MM.1S (cell line): ENCODE measurements at regions not wholly inside any gene's neighbourhood (a gene's known extent, or its start where the extent isn't known, plus 50 kb on each side); places are given as distances from the start of the nearest gene placed in this dataset.
A peak's percentile ranks its signal among the peaks of the same experiment; 100 is the strongest.
"Not testable (repeated sequence)": the region's sequence is repeated elsewhere in the genome, so short reads cannot be mapped to it uniquely, and the experiment has no call there.

Experiments used
- DNase-seq: peaks from one replicate; pipeline ENCODE4 v3.0.0-alpha.2; 2015
- H2AFZ ChIP-seq: fragments of 300-600 bp; sonication (generic); 2 replicates; pipeline ENCODE4 v1.6.0; 2016; ENCODE audit warnings: antibody characterized with exemption, low read length
- H3F3A ChIP-seq: fragments of 300-600 bp; sonication (generic); 2 replicates; pipeline ENCODE4 v1.6.1; 2016; ENCODE audit warnings: mild to moderate bottlenecking, antibody characterized with exemption, low read length, moderate library complexity, mixed read lengths; ENCODE audit not compliant: insufficient read depth
- H3K27ac ChIP-seq: fragments of 300-600 bp; sonication (generic); 2 replicates; pipeline ENCODE4 v1.5.1; 2016; ENCODE audit warnings: mild to moderate bottlenecking, low read length
- H3K27me3 ChIP-seq: fragments of 300-600 bp; sonication (generic); replicated peaks from 2 replicates; pipeline ENCODE4 v1.6.0; 2016; ENCODE audit warnings: low read length; ENCODE audit not compliant: insufficient read depth
- H3K36me3 ChIP-seq: fragments of 300-600 bp; sonication (generic); replicated peaks from 2 replicates; pipeline ENCODE4 v1.6.1; 2016; ENCODE audit warnings: mild to moderate bottlenecking, low read length, mixed read lengths; ENCODE audit not compliant: insufficient read depth
- H3K4me1 ChIP-seq: fragments of 300-600 bp; sonication (generic); 2 replicates; pipeline ENCODE4 v1.6.1; 2016; ENCODE audit warnings: low read length, mixed read lengths
- H3K4me2 ChIP-seq: fragments of 300-600 bp; sonication (generic); 2 replicates; pipeline ENCODE4 v1.6.0; 2016; ENCODE audit warnings: low read depth, low read length
- H3K4me3 ChIP-seq: fragments of 300-600 bp; sonication (generic); 2 replicates; pipeline ENCODE4 v1.5.1; 2016; ENCODE audit warnings: low read length, mixed read lengths
- H3K79me2 ChIP-seq: fragments of 300-600 bp; sonication (generic); 2 replicates; pipeline ENCODE4 v1.6.1; 2016; ENCODE audit warnings: mixed run types, low read length, mixed read lengths
- H3K9ac ChIP-seq: fragments of 300-600 bp; sonication (generic); 2 replicates; pipeline ENCODE4 v1.6.1; 2016; ENCODE audit warnings: low read length, mixed read lengths
- H3K9me2 ChIP-seq: fragments of 300-600 bp; sonication (generic); replicated peaks from 2 replicates; pipeline ENCODE4 v1.6.1; 2016; ENCODE audit warnings: mild to moderate bottlenecking, low read length, mixed read lengths; ENCODE audit not compliant: insufficient read depth
- H3K9me3 ChIP-seq: fragments of 300-600 bp; sonication (generic); replicated peaks from 2 replicates; pipeline ENCODE4 v1.6.1; 2016; ENCODE audit warnings: mild to moderate bottlenecking, low read length, mixed read lengths; ENCODE audit not compliant: insufficient read depth
- H4K20me1 ChIP-seq: fragments of 300-600 bp; sonication (generic); 2 replicates; pipeline ENCODE4 v1.6.1; 2016; ENCODE audit warnings: mild to moderate bottlenecking, low read length, moderate library complexity, mixed read lengths; ENCODE audit not compliant: insufficient read depth
- CTCF ChIP-seq: fragments of 300-600 bp; sonication (generic); IDR thresholded peaks from 2 replicates; pipeline ENCODE4 v1.5.1; 2016; ENCODE audit warnings: antibody characterized with exemption, low read length, mixed read lengths
- EZH2 ChIP-seq: fragments of 300-600 bp; sonication (generic); optimal IDR thresholded peaks from 2 replicates; pipeline ENCODE3; 2017; ENCODE audit warnings: low read depth, mild to moderate bottlenecking, antibody characterized with exemption, low read length, mixed read lengths
- EZH2phosphoT487 ChIP-seq: fragments of 300-600 bp; sonication (generic); IDR thresholded peaks from 2 replicates; pipeline ENCODE4 v1.6.1; 2018; ENCODE audit warnings: antibody characterized with exemption, low read length

- H3K9me3 ChIP-seq, result no peaks in the 10 kb centered on the region
- H3K79me2 ChIP-seq, result no peaks in the 10 kb centered on the region
- no peaks in the 10 kb centered on the region for H3K27me3 ChIP-seq
- no peak overlapping the region for H3K4me2 ChIP-seq
- H3K9me2 ChIP-seq, result no peaks in the 10 kb centered on the region
- no peak for DNase-seq
- H4K20me1 ChIP-seq, result no peaks in the 10 kb centered on the region
- H3K9ac ChIP-seq, result no peak overlapping the region
- H3K36me3 ChIP-seq, result no peaks in the 10 kb centered on the region
- no peak overlapping the region for H3K4me3 ChIP-seq
- H3K4me1 ChIP-seq, result no peaks in the 10 kb centered on the region
- no peaks in the 10 kb centered on the region for H3F3A ChIP-seq
- H2AFZ ChIP-seq, result no peak overlapping the region
- H3K27ac ChIP-seq, result no peak overlapping the region
- TF ChIP-seq EZH2phosphoT487 (no peak), EZH2 (no peak), CTCF (no peak)
Measured at GRCh38 chr1:174105086-174105485, 54.2 kb upstream of the RABGAP1L start.

DNA sequence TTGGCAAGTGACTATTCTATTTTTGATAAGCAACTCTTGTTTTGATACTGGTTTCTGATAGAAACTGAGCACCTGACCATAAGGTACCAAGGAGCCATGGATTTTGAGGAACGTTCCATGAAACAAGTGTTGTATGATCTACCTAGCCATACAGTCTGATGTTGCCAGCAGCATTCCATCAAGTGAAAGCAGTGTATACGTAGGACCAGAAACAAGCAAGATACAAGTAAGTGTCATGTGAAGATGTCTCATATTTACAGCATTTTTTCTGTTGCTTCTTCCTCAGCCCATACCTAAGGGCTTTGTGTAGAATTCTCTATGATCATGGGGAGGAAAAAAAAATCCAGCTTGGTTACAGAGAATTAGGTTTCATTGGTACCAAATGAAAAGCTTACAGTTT is 55.6 kb upstream of the RABGAP1L start:
- H3K27ac ChIP-seq, result no peak overlapping the region
- no peak overlapping the region for H2AFZ ChIP-seq
- no peaks in the 10 kb centered on the region for H3K9me2 ChIP-seq
- H4K20me1 ChIP-seq, result no peaks in the 10 kb centered on the region
- TF ChIP-seq CTCF, result no peak
- no peaks in the 10 kb centered on the region for H3K79me2 ChIP-seq
- no peaks in the 10 kb centered on the region for H3K9me3 ChIP-seq
- H3K4me2 ChIP-seq, result no peak overlapping the region
- H3K4me1 ChIP-seq, result no peaks in the 10 kb centered on the region
- DNase-seq, result no peak
- H3K9ac ChIP-seq, result no peak overlapping the region
- no peaks in the 10 kb centered on the region for H3F3A ChIP-seq
- H3K4me3 ChIP-seq, result no peak overlapping the region
- no peaks in the 10 kb centered on the region for H3K36me3 ChIP-seq
- H3K27me3 ChIP-seq, result no peaks in the 10 kb centered on the region

DNA sequence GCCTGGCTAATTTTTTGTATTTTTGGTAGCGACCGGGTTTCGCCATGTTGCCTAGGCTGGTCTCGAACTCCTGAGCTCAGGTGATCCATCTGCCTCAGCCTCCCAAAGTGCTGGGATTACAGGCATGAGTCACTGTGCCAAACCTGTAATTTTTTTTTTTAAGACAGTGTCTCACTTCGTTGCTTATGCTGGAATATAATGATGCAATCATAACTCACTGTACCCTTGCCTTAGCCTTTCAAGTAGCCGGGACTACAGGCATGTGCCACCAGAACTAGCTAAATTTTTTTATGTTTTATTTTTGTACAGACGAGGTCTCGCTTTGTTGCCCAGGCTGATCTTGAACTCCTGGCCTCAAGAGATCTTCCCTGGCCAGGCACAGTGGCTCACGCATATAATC is 57.3 kb upstream of the RABGAP1L start:
- H3K9ac ChIP-seq, H3K27me3 ChIP-seq, H3K79me2 ChIP-seq, H3K4me2 ChIP-seq, H3K9me3 ChIP-seq, H3K9me2 ChIP-seq, H3K27ac ChIP-seq, H3K4me3 ChIP-seq, H3K36me3 ChIP-seq, H2AFZ ChIP-seq, H4K20me1 ChIP-seq, H3F3A ChIP-seq, H3K4me1 ChIP-seq, DNase-seq: not testable (repeated sequence)

DNA sequence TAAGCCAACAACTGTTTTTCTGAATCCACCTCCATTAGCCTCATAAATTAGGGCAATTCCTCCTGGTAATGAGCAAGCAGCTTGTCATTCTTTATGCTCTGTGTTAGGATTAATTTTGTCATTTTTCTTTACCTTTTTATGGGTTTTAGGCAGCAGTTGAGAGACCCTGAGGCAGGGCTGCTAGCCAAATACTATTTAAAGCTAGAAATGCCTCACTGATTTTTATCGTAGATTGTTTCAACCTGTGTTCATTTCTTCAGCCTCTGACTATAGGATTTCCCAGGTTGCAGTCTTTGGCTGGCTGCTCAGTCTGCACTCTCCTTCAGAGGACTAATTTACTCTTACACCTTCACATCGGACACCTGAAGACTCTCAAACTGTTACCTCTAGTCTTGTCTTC is 61.9 kb upstream of the RABGAP1L start:
- Histone ChIP-seq H3K27ac (no peak overlapping the region), H3K9me2 (no peaks in the 10 kb centered on the region), H3K36me3 (no peaks in the 10 kb centered on the region), H3K4me2 (no peak overlapping the region), H3F3A (no peaks in the 10 kb centered on the region), H4K20me1 (no peaks in the 10 kb centered on the region), H3K4me3 (no peak overlapping the region), H3K9me3 (no peaks in the 10 kb centered on the region), H2AFZ (no peak overlapping the region), H3K27me3 (no peaks in the 10 kb centered on the region), H3K4me1 (no peaks in the 10 kb centered on the region), H3K9ac (no peak overlapping the region), H3K79me2 (no peaks in the 10 kb centered on the region)
- no peak for DNase-seq
- TF ChIP-seq EZH2 (no peak), CTCF (no peak), EZH2phosphoT487 (no peak)

DNA sequence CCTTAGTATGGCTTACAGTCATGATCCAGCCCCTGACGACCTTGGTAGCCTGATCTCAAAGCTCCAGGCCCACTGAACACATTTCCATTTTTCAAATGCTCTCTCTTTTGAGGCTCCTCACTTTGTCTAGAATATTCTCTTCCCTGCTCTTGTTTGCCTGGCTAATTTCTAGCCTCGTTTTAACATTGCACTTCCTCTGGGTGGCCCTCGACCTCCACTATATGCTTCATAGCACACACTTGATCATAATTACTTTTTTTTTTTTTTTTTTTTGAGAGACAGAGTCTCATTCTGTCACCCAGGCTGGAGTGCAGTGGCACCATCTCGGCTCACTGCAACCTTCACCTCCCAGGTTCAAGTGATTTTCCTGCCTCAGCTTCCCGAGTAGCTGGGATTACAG is 65.5 kb upstream of the RABGAP1L start:
- H3K4me2 ChIP-seq, H2AFZ ChIP-seq, H4K20me1 ChIP-seq, H3K9ac ChIP-seq, H3K27ac ChIP-seq, H3F3A ChIP-seq, H3K9me3 ChIP-seq, H3K4me1 ChIP-seq, H3K36me3 ChIP-seq, H3K4me3 ChIP-seq, H3K79me2 ChIP-seq, H3K27me3 ChIP-seq, H3K9me2 ChIP-seq: not testable (repeated sequence)
- peak; percentile 6 for DNase-seq
